Left lobe of liver (tissue), 2 donors: ENCODE measurements at regions not wholly inside any gene's neighbourhood (a gene's known extent, or its start where the extent isn't known, plus 50 kb on each side); places are given as distances from the start of the nearest gene placed in this dataset.

Source experiments
- ATAC-seq: fragments of 200-7000 bp; cut with Tn5 transposase; one replicate; pipeline ENCODE4 v1.9.1; 2020; ENCODE audit warnings: mild to moderate bottlenecking, moderate library complexity
- DNase-seq: peaks from one replicate; pipeline ENCODE4 v3.0.0-alpha.2; 2020; ENCODE audit warnings: low spot score
- donor health status: DM: no; HTN: no; CAD: no; lungs with moderate emphysema.
- donor health status: DM: no; HTN: yes; CAD: no.

GRCh38 chr3:21801631-21802030 lies 50.6 kb upstream of the ZNF385D start:
- no peak for ATAC-seq
- no peak for DNase-seq

- no peak for ATAC-seq
- no peak for DNase-seq
Observed at GRCh38 chr3:21803604-21804003, 52.6 kb upstream of the ZNF385D start.

GRCh38 chr3:21804330-21804729 lies 53.3 kb upstream of the ZNF385D start:
- ATAC-seq (no peak), DNase-seq (no peak)

- no peak for ATAC-seq
Observed at GRCh38 chr3:21806733-21807132, 55.7 kb upstream of the ZNF385D start.

GRCh38 chr3:21825684-21826083 lies 74.7 kb upstream of the ZNF385D start:
- DNase-seq (no peak), ATAC-seq (no peak)

More at GRCh38 chr3:21806733-21807132, 55.7 kb upstream of the ZNF385D start:
- DNase-seq = no peak

DNA sequence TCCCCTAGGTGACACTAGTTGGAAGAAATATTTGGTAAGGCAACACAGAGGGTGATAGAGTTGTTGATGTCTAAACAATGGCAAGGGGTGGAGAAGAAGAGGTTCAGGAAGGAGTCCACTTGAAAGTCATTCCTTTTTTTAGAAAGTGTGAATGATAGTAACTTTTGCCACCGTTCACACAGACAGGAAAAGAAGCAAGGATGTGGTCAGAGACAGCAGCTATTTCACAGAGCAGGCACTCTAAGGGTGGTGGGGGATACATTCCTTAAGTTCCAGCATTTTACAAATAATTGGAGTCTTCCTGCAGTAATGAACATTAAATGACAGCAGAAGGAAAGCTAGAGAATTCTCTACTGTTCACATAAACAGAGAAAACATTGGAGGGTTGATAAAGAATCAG lies 75.4 kb upstream of the ZNF385D start:
- ATAC-seq = no peak
- DNase-seq = no peak

GRCh38 chr3:21830541-21830940 lies 79.5 kb upstream of the ZNF385D start:
- DNase-seq (no peak), ATAC-seq (no peak)

GRCh38 chr3:21835264-21835663 lies 84.3 kb upstream of the ZNF385D start:
- ATAC-seq (no peak), DNase-seq (no peak)

- no peak for DNase-seq
- no peak for ATAC-seq
Observed at GRCh38 chr3:21836227-21836626, 85.2 kb upstream of the ZNF385D start.

GRCh38 chr3:21839176-21839575 lies 88.2 kb upstream of the ZNF385D start:
- DNase-seq (no peak), ATAC-seq (no peak)

GRCh38 chr3:21839592-21839991 lies 88.6 kb upstream of the ZNF385D start:
- peak; percentile 71 for ATAC-seq
- DNase-seq = no peak

- ATAC-seq = no peak
- DNase-seq = no peak
Observed at GRCh38 chr3:21847005-21847404, 96.0 kb upstream of the ZNF385D start.

GRCh38 chr3:21859124-21860081 lies 108.4 kb upstream of the ZNF385D start:
- DNase-seq (no peak), ATAC-seq (no peak)

DNA sequence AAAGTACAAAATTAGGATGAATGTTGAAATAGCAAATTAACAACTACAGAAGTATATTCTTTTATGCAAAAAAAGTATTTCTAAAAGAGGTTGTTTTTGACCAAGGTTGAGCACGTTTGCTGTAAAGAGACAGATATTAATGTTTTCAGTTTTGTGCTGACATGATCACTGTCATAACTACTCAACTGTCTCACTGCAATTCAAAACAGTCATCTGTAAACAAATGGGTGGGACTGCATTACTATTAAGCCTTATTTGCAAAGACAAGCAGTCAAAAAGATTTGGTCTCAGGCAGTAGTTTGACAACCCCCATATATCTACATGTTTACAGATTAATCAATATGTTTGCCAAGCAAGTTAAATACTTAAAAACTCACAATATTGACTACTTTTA lies 109.1 kb upstream of the ZNF385D start:
- DNase-seq (no peak), ATAC-seq (no peak)

- no peak for ATAC-seq
Observed at GRCh38 chr3:21860657-21861056, 109.6 kb upstream of the ZNF385D start.

GRCh38 chr3:21876782-21877181 lies 125.8 kb upstream of the ZNF385D start:
- ATAC-seq = no peak
- DNase-seq = no peak

More at GRCh38 chr3:21860657-21861056, 109.6 kb upstream of the ZNF385D start:
- no peak for DNase-seq

- no peak for DNase-seq
Observed at GRCh38 chr3:21877214-21877754, 126.3 kb upstream of the ZNF385D start.

GRCh38 chr3:21879184-21879886 lies 128.3 kb upstream of the ZNF385D start:
- DNase-seq (no peak), ATAC-seq (no peak)

More at GRCh38 chr3:21877214-21877754, 126.3 kb upstream of the ZNF385D start:
- no peak for ATAC-seq

GRCh38 chr3:21888656-21889055 lies 137.6 kb upstream of the ZNF385D start:
- ATAC-seq (no peak), DNase-seq (no peak)

DNA sequence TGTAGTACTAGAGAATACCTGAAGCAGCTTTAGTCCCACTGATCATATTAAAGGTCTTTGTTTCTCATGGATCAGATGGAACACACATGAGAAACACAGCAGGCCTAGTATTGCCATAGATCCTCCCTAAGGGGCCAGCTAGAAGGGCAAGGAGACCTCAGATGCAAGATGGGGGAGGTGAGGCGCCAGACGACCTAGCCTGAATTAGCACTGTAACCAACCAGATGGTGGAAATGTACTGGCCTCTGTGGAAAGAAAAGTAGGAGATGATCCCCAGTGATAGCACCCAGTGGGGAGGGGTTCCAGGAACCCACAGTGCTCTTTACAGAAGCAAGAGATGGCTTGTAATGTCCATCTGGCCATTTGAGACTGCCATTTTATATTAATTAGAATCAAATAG lies 138.2 kb upstream of the ZNF385D start:
- no peak for ATAC-seq
- DNase-seq = no peak

DNA sequence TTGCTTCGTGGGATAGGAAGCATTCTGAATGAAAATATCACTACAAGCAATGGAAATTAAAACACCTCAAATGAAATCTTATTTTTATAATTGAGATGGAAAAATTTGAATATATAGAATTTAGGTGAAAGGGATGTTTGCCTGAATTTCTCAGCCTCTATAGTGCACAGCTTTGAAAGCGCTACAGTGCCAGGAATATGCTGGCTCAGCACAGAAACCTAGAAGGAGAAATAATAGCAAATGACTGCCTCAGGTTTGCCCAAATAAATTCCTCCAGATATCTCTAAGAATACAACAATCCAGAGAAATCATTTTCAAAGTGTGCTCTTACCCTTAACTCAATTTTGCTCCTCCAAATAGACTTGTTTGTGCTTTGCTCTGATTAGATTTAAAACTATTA lies 141.1 kb upstream of the ZNF385D start:
- no peak for ATAC-seq
- DNase-seq = no peak

DNA sequence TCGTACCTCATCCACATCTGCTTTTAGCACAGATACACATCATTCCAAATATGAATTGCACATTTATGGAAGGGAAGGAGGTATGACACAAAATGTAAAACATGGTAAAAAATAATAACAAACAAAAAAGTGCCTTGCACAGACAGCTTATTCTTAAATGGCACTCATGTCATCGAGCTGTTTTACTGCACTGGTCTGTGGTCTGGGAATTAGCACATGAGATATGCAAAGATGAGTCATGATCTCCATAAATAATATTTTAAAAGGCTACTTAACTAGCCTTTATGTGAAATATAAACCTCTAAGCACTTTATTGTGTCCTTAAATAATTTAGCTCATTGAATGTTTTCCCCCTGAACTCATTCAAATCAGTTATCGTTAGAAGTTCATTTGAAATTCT lies 142.2 kb upstream of the ZNF385D start:
- ATAC-seq (no peak), DNase-seq (no peak)
